ENCODE measurements at regions not wholly inside any gene's neighbourhood (a gene's known extent, or its start where the extent isn't known, plus 50 kb on each side); places are given as distances from the start of the nearest gene placed in this dataset.

GRCh38 chr20:56840716-56841261 lies 211.7 kb downstream of the TFAP2C start:
- no peak for DNase-seq

GRCh38 chr20:56841346-56841908 lies 212.3 kb downstream of the TFAP2C start:
- DNase-seq: no peak

- DNase-seq: no peak
Measured at GRCh38 chr20:56842056-56842455, 212.9 kb downstream of the TFAP2C start.

DNA sequence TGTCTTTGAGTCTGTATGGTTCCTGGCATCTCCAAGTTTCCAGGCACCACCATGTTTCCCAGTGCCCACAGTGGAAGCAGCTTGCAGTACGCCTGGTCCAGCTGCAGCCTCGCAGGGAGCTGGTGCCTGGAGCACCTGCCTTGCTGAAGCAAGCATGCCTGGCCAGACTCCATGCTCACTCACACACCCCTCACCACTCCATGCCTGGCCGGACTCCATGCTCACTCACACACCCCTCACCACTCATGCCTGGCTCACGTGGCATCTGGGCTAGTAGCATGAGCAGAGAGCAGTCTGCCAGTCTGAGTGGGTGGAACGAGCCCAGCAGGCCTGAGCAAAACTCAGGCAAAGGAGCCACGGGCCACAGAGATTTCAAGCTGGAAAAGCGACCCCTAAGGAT lies 214.3 kb downstream of the TFAP2C start:
- no peak for DNase-seq

- no peak for DNase-seq
Measured at GRCh38 chr20:56843817-56844216, 214.7 kb downstream of the TFAP2C start.

DNA sequence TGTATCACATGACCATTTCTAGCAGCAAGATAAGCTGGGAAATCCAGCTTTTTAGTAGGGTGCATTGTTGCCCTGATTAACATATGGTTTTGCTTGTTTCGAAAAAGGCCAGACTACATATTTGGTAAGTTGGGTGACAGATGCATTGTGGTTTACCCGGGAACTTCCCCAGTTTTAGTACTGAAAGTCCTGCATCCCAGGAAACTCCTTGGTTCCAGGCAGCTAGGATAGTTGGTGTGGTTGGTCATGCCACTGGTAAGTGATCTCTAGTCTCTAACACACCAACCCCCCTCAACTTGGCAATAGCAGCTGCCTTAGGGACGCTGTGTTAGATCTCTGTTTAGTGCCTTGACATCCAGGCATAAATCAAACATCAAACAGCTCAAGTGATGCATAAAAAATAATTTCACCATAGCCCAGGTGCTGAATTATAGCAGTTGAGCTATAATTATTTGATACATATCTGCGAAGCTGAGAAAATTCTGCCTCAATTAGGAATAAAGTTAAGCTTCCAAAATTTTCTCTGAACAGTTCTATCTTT lies 216.5 kb downstream of the TFAP2C start:
- DNase-seq: no peak

GRCh38 chr20:56848561-56848960 lies 219.5 kb downstream of the TFAP2C start:
- no peak for DNase-seq

GRCh38 chr20:56851552-56851951 lies 222.4 kb downstream of the TFAP2C start:
- no peak for DNase-seq

- no peak for DNase-seq
Measured at GRCh38 chr20:56855708-56856107, 226.6 kb downstream of the TFAP2C start.

DNA sequence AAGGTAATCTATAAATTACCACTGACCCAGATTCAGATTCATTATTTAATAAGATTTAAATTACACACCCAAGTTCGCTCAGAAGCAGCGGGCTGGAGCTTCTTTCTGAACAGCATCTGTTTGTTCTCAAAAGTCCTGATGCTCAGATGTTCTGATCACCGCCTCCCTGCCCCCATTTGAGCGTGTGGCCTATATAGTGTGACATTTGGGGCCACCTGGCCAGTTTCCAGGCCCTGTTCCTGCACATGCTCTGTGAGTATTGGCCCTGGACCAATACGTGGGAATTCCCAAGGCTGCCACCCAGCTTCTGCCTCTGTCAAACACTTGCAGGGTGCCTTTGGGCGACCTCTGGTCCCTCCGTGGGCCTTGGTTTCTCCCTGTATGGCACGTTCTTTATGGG lies 228.8 kb downstream of the TFAP2C start:
- no peak for DNase-seq

- DNase-seq: no peak
Measured at GRCh38 chr20:56859039-56859800, 230.1 kb downstream of the TFAP2C start.

DNA sequence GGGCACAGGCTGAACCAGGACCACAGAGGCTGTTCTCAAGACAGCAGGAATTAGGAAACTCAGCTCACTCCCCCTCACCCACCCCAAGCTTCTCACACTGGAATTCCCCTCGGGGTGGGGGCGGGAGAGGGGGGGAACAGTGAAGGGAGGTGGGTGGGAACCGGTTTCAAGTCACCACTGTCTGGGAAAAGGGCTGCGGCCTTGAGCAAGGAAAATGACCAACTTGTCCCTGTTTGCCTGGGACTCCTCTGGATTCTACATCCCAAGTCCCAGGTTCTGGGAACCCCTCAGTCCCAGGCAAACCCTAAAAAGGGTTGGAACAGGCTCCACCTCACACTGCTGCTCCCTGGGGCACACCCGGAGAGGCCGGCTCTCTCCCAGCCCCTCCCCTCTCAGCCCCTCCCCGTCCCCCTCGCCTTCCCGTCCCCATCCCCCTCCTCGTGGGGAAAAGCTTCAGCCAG lies 230.7 kb downstream of the TFAP2C start:
- no peak for DNase-seq

DNA sequence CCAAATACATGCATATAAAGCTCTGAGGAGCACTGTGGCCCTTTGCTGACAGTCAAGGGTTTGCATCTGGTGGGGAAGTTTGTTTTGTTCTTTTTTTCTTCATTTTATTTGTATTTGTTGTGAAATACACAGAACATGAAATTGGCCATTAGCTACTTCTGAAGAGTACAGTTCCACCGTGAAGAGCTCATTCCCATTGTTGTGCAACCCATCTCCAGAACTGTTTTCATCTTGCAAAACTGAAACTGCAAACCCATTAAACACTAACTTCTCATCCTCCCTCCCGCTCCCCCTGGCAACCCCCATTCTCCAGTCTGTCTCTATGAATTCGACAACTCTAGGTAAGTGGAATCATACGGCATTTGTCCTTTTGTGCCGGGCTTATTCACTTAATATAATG lies 231.3 kb downstream of the TFAP2C start:
- DNase-seq: no peak

DNA sequence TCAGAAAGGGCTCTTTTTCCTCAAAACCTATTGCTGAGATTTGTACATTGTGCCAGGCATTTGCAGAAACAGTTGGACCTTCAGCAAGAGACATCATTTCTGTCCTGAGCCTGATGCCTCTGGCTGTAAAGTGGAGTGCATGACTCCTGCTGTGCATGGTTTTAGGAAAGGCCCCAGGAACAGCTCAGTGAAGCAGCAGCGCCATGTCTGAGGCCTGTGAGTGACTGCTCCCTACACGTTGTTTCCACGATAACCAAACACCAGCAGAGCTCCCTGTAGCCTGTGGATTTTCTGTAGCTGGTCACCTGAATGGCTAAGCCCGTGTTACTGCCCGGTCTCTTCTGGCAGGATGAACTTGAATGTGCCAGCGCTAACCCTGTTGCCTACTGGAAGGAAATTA lies 232.5 kb downstream of the TFAP2C start:
- no peak for DNase-seq

GRCh38 chr20:56865055-56865454 lies 235.9 kb downstream of the TFAP2C start:
- no peak for DNase-seq

GRCh38 chr20:56867128-56867527 lies 238.0 kb downstream of the TFAP2C start:
- no peak for DNase-seq

GRCh38 chr20:56868746-56869145 lies 239.6 kb downstream of the TFAP2C start:
- DNase-seq: no peak

DNA sequence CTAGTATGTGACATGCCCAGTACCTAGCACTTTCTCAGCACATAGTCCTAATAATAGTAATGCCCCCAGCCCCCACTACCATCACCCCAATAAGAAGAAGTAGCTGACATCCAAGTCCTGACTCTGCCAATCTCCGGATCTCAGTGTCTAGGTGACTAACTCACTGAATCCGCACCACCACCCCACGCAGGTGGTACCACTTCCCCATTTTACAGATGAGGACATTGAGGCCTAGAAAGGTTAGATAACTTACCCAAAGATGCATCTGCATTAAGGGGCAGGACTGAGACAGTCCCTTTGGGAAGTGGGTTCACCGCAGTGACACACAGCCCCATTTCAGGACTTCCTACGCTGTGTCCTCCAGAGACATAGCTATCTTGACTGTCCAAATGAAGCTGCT lies 241.2 kb downstream of the TFAP2C start:
- DNase-seq: no peak

DNA sequence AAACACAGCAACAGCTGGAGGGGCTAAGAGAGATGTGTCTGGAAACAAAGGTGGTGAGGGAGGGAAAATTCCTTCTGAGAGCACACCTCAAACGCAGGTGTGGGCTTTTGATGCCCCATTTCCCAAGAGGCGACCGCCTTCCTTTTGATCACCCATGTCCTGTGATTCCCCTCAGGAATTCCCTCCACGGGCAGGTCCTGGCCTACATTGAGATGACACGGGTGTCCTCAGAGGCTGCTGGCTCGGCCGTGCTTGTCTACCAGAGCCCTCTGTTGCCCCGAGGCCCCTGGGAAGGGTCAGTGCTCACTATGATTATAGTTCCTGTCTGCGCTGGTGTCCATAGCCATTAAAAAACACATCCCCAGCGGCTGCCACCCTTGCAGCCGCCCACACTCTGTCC lies 242.6 kb downstream of the TFAP2C start:
- DNase-seq: no peak

- DNase-seq: no peak
Measured at GRCh38 chr20:56872620-56873458, 243.7 kb downstream of the TFAP2C start.

DNA sequence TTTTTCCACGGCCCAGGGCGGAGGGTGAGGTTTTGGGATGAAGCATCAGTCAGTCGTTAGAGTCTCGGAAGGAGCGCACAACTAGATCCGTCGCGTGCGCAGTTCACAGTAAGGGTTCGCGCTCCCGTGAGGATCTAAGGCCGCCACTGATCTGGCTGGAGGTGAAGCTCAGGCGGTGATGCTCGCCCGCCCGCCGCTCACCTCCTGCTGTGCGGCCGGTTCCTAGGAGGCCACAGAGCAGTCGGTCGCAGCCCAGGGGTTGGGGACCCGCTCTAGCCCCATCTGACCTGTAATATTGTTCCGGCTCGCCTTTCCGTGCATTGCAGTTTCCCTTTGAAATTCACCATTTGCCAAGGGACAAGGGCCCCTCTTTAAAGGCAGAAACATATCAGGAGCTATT lies 244.7 kb downstream of the TFAP2C start:
- DNase-seq: no peak

GRCh38 chr20:56875052-56875659 lies 246.1 kb downstream of the TFAP2C start:
- DNase-seq: no peak

DNA sequence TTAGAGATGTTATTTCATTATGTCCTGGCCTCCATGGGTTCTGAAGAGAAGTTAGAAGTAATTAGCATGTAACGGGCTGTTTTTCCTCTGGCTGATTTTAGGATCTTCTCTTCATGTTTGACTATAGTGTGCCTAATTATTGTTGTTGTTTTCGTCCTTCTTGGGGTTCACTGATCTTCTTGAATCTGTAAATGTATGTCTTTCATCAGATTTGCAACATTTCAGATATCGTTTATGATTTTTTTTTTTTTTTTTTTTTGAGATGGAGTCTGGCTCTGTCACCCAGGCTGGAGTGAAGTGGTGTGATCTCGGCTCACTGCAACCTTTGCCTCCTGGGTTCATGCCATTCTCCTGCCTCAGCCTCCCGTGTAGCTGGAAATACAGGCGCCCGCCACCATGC lies 246.7 kb downstream of the TFAP2C start:
- no peak for DNase-seq
